ENCODE measurements at regions not wholly inside any gene's neighbourhood (a gene's known extent, or its start where the extent isn't known, plus 50 kb on each side); places are given as distances from the start of the nearest gene placed in this dataset.
"Not testable (repeated sequence)": the region's sequence is repeated elsewhere in the genome, so short reads cannot be mapped to it uniquely, and the experiment has no call there.

DNA sequence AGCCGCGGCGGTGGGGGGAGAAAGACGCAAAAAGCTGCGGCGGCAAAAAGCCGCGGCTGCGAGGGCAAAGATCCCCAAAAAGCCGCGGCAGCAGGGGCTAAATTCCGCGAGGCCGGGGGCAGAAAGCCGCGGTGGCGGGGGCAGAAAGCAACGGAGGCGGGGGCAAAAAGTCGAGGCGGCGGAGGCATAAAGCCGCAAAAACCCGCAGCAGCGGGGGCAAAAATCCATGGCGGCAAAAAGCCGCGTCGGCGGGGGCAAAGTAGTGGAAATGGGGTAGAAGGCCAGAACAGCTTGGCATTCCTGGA lies 1669.2 kb downstream of the RPIA start:
- H4K20me1 ChIP-seq (ENCODE audit: low read length); intact Hi-C loops (cut with micrococcal nuclease); H3K4me2 ChIP-seq (ENCODE audit: low read length): not testable (repeated sequence)

More for the DNA sequence above, 1669.2 kb downstream of the RPIA start:
- H3K79me2 ChIP-seq (ENCODE audit: low read length); H3K4me1 ChIP-seq (ENCODE audit: insufficient read depth, low read length); H3F3A ChIP-seq (ENCODE audit: low read length, unreplicated experiment); H3K27ac ChIP-seq (ENCODE audit: low read length); BruUV-seq (replicated peaks); DNase-seq; ATAC-seq; H2AFZ ChIP-seq (ENCODE audit: low read length); H3K9ac ChIP-seq (ENCODE audit: low read length); CTCF ChIA-PET; POLR2A ChIA-PET (ENCODE audit: unreplicated experiment); H3K27me3 ChIP-seq (ENCODE audit: low read length); H3K4me3 ChIP-seq (ENCODE audit: low read length); H3K36me3 ChIP-seq (ENCODE audit: low read depth, low read length); H3K9me2 ChIP-seq (replicated peaks; ENCODE audit: low read length); H3K9me3 ChIP-seq (ENCODE audit: low read length): not testable (repeated sequence)

Data from PC-3 (cell line).